GF-D8 (cell line): ENCODE measurements at regions not wholly inside any gene's neighbourhood (a gene's known extent, or its start where the extent isn't known, plus 50 kb on each side); places are given as distances from the start of the nearest gene placed in this dataset.

Experiments used
- DNase-seq: peaks from one replicate; lab custom pipeline; 2025; lab: John Stamatoyannopoulos, UW

DNA sequence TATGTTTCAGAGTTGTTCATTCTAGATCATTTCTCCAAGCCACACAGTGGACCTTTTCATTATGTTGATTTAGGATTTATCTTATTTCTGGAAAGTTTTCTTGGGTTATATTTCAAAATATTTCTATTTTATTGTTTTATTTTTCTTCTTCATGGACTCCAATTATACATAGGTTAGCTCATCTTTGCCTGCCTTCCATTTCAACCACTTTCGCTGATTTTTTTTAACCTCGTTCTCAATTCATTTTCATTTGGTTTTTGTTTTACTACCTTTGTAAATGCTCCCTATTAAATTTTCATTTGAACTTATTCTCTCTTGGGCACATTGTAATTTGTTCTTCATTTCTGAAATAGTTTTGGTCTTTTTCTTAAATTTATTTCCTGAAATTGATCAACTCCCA is 169.0 kb upstream of the PITX1 start:
- DNase-seq = no peak

DNA sequence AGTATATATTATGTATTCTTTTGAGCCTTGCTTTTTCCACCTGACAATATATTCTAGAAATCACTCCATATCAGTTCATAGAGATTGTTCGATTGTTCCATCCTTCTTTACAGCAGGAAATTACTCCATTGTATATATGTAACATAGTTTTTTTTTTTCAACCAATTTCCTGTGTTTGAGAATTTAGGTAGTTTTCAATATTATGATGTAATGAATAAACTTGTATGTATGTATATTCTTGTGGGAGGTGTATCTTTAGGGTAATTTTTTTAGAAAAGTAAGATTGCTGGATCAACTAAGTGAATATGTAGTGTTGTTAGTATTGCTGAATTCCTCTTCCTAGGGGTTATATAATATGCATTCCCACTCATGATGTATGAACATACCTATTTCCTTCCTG is 165.9 kb upstream of the PITX1 start:
- DNase-seq = no peak

DNA sequence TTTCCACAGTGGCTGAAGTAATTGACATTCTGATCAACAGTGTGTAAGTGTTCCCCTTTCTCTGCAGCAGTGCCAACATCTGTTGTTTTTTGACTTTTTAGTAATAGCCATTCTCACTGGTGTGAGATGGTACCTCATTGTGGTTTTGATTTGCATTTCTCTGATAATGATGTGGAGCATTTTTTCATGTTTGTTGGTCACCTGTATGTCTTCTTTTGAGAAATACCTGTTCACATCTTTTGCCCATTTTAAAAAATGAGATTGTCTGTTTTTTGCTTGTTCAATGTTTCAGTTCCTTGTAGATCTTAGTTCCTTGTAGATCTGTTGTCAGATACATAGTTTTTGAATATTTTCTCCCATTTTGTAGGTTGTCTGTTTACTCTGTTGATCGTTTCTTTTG is 162.5 kb upstream of the PITX1 start:
- DNase-seq = no peak

DNA sequence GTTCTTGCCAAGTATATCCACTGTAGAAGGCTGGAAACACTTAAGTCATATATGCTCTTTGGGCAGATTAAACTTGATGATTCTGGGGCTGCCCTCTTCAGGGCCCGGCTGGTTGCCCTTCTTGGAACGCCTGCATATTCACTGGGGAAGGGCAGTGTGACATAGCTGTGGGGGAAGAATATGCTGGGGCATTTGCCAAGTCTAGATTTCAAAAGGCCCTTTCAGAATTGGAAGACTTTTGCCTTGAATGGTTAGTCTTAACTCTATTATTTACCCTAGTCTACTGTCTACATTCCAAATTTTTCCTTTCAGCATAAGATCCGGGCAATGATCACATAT is 161.2 kb upstream of the PITX1 start:
- DNase-seq = no peak

DNA sequence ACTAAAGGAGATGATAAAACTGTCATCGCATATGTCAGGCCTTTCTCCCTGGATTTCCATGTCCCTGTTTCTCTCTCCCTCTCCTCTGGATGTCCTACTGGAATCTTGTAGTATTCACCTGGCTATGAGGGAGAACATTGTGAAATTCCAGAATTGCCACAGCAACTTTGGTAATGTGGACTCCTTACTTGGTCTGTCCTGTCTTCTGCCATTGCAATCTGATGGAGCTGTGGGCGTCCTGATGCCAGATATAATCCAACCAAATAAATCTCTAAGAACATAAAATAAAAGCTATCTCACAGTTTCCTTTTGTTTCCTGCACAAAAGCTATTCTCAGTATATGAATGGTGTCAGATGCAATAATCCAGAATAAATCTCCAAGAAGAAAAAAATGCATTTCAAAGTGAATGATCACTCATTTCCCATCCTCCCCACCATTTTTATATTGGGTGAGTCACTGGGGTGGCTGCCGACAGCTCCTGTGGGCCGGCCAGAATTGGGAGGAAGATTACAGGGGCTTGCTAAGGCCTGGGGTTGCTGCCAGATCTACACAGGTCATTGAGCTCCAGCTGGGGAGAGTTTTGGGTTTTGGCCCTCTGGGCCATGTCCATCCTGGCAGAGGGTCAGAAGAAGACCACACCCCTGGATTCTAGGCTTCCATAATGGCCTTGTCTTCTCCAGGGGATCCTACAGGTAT is 160.7 kb upstream of the PITX1 start:
- DNase-seq = no peak

DNA sequence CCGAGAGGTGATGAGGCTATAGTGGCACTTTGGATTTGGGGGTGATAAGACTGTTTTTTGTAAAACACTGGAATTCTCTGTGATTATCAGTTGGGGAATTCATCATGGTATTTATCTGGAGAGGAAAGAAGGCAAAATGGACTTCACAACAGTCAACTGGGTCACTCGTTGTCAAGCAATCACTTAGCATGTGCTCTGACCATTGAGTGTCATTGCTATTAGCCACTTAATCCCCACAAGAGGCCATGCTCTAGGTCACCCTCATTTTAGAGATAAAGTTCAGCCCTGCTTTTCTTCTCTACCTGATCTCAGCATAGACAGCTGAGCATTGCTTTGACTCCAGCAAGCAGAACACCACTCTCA is 160.1 kb upstream of the PITX1 start:
- no peak for DNase-seq

DNA sequence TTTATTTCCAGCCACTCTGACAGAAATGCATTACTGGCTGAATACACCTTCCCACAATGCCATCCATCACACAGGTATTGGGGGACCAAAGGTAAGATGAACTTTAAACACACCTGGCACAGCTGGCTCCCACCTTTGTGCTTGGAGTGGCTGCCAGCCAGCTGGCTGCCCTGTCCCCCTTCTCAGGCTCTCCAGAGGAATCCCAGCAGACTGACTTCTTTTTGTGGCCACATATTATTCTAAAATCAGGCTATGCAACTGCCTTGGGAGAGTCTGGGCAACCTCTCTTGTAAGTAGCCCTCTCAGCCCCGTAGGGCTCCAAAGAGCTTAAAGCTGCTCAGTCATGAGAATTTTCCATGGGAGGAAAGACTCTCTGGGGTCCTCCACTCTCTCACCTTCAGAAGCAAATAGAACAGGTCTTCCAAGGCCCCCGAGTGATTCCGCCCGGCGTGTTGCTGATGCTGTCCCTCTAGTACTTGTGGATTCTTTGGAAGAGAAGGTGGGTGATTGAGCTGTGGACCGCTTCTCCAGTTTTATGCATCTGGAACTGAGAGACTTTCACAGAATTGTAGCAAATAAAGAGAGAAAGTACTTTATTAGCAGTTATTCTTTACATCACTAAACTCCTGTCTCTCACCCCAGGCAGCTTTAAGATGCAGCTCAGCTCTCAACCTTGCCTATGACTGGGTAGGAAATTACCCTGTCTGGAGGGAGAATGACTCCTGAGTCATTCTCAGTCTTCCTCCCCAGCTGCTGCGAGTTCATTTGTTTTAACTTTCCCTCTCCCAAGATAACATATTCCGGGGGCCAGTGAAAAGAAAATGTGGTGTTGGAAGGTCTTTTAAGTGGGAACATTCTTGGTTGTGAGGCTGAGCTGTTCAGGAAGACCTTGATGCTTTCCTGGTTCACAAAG is 159.4 kb upstream of the PITX1 start:
- DNase-seq = no peak

DNA sequence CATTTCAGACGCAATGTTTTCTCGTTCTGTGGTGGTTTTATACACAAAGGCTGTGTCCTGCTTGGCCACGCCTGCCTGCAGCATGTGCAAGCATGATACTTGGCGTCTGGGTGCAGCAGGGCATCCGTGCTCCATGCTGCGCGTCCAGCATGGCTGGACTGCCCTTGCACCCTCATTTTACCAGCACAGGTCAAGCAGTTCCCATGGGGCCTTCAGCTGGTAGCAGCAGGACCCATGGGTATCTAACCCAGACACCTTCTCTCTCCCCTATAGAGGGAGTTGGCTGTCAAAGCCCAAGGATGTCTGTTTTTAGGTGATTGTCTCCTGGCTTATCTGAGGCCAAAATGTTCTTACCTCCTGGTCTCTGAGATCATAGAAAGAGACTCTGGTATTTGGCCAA is 158.3 kb upstream of the PITX1 start:
- no peak for DNase-seq

DNA sequence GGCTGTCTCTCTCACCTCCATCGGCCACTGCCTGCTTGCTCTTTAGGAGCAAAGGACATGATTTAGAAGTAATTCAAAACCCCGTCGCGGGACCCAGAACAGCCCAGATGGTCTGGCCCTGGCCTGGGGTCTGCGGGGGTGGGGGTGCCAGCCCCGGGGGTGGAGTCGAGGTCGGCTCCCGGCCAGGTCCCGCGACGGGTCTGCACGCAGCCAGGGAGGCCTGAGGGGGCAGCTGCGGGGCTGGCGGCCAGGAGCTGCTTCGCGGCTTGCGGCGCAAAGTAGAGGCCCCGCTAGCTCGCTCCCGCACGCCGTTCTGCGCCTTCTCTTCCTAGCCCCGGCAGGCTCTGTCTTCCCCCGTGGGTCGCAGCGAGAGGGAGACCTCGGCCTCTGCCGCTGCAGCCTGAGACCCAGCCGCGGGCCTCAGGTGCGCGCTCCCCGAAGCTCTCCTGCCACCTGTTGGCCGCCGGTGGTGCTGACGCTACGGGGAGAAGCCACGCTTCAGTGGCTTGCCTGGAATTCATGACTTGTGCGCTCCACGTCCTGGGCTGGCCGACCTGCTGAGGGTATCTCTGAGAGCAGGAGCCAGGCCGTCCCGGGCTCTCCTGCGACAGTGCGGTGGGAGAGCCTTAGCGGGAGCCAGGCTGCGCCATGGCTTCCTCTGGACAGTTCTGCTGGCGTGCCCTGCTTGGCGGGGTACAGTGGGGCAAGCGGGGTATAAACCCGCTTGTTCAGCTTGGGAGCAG is 157.2 kb upstream of the PITX1 start:
- DNase-seq = no peak

DNA sequence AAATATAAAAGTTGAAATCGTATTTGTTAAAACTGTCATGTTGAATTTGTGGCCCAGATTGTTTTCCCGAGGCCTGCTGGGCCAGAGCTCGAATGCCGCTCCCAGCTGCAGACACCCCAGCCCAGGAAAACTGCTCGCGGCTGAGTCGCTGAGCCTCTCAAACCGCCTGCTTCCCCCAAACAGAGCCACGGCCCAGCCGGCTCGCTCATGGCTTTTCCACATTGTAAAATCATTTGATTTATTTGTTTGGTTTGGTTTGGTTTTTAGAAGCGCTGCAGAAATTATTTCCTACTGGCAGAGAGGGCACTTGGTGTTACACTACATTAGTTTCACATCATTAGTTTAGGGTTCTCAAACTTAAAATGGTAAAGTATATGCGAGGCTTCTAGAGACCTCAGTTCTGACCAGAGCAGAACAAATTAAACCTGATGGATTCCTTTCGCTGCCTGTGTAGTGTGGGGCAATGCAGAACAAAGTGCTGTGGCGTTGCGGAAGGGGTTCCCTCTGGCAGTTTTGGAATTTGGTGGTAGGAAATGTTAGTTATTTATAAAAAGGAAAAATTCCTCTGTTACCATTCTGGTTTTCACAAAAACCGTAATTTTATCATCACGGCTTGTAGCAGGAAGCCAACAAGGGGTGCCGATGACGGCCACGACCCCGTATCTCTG is 156.5 kb upstream of the PITX1 start:
- no peak for DNase-seq

DNA sequence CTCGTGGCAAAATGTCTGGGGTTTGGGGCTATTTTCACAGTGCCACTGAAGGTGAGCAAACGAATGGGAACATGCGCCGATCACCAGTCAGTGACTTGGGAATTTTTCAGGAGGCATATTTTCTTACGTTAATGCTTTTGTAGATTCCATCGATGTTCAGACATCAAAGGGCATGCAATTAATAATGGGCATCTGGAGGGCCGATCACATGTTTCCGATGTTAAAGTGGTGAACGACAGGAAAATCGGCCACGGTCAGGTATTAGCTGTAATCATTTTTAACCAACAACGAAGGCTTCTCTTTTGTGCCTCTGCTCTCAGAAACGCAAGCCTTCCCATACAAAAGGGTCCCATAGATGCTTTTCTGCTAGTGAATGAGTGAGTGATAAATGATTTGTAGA is 155.0 kb upstream of the PITX1 start:
- DNase-seq = no peak

DNA sequence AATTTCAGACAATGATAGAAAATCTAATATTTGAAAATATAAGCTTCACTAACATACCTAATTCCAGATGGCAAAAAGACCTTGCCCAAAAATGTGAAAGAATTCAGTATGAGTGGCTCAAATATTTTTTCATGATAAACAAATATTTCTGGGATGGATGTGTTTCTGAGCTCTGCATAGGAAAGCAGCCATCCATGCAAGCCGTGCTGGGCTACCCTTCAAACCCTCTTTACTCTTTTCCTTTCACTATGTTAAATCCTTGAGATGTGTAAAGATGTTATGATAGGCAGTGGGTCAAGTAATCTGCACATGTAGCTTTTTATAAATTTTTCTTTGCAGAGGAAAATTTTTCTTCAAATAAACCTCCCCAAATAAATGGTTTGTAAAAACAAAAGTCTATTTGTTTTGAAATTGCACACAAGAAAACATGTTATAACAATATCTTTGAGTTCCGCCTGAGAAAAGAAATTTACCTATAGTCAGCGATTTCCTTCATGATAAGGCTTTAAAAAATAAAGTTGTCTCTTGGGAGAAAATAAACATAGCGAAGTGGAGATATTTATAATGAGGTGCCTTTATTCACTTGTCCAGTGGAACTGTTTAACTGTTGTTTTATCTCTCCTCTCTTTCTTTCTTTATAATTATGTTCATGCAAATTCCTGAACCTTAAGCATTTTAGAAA is 154.3 kb upstream of the PITX1 start:
- DNase-seq = no peak

DNA sequence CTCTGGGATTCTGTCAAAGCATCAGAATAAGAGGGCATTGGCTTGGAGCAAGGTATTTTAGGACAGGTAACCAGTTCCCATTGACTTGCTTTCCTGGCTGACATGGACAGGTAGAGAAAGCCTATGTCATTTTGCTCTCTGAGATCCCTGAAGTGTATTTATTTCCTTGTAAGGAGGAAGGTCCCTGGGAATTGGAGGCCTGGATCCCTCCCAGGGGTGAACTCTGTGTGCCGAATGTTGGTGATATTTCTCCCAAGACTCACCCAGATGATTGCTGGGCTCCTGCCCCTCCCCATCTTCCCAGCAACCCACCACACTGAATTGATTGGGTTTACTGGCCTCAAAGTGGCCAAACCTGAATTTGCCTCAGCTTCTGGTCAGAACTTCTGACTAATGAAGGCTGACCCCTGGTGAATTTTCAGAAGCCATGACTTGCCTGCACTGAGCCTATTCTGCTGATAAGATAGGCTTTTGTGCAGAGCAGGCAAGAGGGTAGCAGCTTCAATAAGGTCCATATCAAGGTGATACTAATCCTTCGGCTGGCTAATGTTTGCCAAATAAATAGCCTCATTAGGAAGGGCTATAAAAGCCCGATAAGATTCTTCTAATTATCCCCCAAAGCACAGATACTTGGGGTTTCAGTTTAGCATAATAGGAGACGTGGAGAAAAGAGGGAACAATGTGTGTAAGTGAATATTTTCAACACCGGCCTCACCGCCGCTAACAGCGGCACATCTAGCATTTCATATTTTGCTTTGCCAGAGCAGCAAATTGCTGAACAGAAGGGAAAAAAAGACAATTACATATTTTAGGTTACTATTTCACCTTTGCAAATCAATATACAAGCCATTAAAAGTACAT is 152.9 kb upstream of the PITX1 start:
- no peak for DNase-seq

DNA sequence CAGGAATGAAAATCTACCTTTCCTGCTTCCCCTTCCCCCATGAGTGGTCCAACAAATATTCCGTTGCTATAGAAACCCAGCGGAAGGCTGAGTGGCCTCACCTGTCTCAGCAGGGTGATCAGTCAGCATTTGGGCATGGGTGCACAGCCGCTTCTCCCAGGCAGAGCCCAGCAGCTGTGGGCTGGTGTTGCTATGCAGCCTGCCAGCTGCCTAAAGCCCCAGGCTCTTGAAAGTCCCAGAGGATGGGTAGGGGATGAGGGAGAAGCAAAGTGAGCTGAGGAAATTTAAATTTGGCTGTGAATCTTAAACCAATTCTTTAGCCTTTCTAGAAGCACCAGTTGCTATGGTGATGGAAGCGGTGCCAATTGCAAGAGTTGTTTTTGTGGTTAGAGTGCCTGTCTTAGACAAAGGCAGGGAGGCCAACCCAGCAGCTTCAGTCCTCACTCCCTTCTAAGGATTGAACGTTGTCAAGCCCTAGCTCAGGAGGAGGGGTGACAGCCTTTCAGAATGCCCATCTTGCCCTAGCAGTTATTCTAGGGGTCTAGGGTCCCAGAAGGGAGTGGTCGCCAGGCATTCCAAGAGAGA is 151.5 kb upstream of the PITX1 start:
- DNase-seq = no peak

DNA sequence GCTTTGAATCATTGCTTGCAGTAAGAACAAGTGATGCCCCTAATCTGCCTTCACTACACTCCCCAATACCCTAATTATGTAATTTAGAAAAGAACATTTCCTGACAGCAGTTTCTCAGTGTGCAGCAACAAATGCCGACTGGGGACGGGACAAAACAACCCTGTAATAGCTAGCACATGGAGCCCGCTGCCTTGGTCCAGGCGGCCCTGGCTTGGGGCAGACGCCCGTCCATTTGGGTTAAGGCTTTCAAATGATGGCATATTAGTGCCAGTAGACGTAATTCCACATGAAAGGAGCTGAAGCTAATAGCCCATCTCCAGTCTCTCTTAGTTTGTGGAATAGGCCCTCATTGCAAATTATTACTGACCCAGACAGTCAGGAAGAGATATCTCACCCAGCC is 150.6 kb upstream of the PITX1 start:
- DNase-seq = no peak

DNA sequence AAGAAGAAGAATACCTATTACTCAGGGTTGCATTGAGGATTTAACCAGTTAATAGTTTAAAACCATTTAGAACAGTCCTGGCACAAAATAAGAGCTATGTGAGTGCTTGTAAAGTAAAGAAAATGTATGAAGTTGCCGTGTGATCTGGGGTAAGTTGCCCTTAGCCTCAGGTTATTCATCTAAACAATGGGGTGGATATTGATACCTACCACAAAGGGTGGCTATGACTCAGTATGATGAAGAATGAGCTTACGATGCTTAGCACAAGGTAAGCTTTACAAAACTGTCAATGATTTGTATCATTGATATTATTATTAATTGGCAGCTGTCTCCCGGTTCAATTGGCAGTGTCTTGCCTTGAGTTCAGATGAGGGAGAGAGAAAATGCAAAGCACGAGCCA is 149.4 kb upstream of the PITX1 start:
- no peak for DNase-seq

DNA sequence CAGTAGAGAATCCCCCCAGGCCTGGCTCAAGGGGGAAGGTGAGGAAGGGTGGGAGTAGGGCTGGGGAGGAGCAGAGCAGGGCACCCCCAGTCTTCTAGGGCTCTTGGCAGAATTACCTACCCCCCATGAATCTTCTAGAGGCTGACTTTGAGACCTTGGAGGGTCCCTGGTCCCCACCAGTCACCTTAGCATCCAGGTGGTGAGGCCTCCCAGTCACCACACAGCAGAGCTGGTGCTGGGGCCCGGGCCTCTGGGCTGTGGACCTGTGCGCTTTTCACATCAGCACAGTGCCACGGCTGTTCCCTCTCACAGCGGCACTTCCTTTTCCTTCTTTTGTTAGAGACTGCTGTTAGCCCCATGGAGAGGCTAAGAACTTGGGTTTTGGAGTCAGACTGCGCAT is 148.6 kb upstream of the PITX1 start:
- no peak for DNase-seq

DNA sequence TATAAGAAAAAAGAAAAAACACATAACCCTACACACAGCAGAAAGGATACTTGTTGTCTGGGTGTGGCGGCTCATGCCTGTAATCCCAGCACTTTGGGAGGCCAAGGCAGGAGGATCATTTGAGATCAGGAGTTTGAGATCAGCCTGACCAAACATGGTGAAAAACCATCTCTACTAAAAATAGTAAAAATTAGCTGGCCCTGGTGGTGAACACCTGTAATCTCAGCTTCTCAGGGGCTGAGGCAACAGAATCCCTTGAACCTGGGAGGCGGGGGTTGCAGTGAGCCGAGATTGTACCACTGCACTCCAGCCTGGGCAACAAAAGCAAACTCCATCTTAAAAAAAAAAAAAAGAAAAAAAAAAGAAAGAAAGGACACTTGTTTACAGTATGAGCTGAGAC is 147.6 kb upstream of the PITX1 start:
- no peak for DNase-seq

DNA sequence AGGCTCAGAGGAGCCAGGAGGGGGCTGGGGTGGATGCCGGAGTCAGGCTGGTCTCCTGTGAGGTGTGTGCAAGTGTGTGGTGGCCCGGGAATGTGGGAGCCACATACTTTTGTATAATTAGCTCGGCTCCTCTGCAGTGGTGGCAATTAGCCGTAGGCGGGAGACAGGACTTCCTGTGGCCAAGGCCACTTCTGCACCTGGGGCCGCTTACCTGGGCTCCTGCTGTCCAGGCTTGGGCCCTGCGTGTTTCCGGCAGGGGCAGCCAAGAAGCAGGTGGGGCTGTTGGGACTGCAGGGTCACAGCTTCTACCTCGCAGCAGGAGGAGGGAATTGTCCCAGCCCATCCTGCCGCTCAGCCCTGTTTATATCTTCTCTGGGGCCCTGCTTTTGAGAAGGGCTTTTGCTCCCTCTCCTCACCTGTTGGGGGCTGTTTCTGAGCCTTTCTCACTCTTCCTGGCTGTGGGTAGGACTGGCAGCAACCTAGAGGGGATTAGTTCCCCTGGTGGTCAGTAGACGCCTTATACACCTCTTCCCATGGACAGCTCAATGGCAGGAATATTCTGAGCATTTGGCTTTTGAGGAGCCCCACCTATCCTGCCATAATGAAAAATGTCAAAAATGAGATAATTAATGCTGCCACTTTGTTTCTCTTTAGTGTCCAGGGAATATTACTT is 145.4 kb upstream of the PITX1 start:
- no peak for DNase-seq
